ENCODE measurements at regions not wholly inside any gene's neighbourhood (a gene's known extent, or its start where the extent isn't known, plus 50 kb on each side); places are given as distances from the start of the nearest gene placed in this dataset.
"Not testable (repeated sequence)": the region's sequence is repeated elsewhere in the genome, so short reads cannot be mapped to it uniquely, and the experiment has no call there.

GRCh38 chr1:196030455-196030854, 577.8 kb downstream of the KCNT2 start:
- Histone ChIP-seq H3K27ac (replicated peaks) (no peak overlapping the region), H3K4me3 (replicated peaks; ENCODE audit: insufficient read depth, low read length) (no peak overlapping the region), H3K27me3 (ENCODE audit: insufficient read depth, poor library complexity, severe bottlenecking) (no peaks in the 10 kb centered on the region)
- TF ChIP-seq SPI1 (IDR thresholded peaks at IDR 0.05; ENCODE audit: borderline replicate concordance, low read depth) = no peak
- TF ChIP-seq, protein P1, sequence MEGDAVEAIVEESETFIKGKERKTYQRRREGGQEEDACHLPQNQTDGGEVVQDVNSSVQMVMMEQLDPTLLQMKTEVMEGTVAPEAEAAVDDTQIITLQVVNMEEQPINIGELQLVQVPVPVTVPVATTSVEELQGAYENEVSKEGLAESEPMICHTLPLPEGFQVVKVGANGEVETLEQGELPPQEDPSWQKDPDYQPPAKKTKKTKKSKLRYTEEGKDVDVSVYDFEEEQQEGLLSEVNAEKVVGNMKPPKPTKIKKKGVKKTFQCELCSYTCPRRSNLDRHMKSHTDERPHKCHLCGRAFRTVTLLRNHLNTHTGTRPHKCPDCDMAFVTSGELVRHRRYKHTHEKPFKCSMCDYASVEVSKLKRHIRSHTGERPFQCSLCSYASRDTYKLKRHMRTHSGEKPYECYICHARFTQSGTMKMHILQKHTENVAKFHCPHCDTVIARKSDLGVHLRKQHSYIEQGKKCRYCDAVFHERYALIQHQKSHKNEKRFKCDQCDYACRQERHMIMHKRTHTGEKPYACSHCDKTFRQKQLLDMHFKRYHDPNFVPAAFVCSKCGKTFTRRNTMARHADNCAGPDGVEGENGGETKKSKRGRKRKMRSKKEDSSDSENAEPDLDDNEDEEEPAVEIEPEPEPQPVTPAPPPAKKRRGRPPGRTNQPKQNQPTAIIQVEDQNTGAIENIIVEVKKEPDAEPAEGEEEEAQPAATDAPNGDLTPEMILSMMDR (IDR thresholded peaks at IDR 0.05; ENCODE audit: insufficient read depth, low read length) = no peak
- TF ChIP-seq GABPA (IDR thresholded peaks at IDR 0.05; ENCODE audit: low read depth) = no peak
- no peak for TF ChIP-seq REST (IDR thresholded peaks at IDR 0.05; ENCODE audit: insufficient replicate concordance, low read depth)
- no peak for TF ChIP-seq POLR2AphosphoS5 (IDR thresholded peaks at IDR 0.05; ENCODE audit: low read depth)
- DNase-seq (ENCODE audit: low read depth in 1 of 2, low spot score in 1 of 2) = no peak

- H3K27me3 ChIP-seq (ENCODE audit: insufficient read depth, poor library complexity, severe bottlenecking) = no peaks in the 10 kb centered on the region
- DNase-seq (ENCODE audit: low read depth in 1 of 2, low spot score in 1 of 2) = no peak
Observed at GRCh38 chr1:196029410-196029809, 578.8 kb downstream of the KCNT2 start.

GRCh38 chr1:196027127-196027526, 581.1 kb downstream of the KCNT2 start:
- H3K4me3 ChIP-seq (replicated peaks; ENCODE audit: insufficient read depth, low read length) = no peak overlapping the region

More at GRCh38 chr1:196029410-196029809, 578.8 kb downstream of the KCNT2 start:
- H3K27ac ChIP-seq (replicated peaks) = no peak overlapping the region
- no peak for TF ChIP-seq GABPA (IDR thresholded peaks at IDR 0.05; ENCODE audit: low read depth)
- TF ChIP-seq REST (IDR thresholded peaks at IDR 0.05; ENCODE audit: insufficient replicate concordance, low read depth) = no peak
- no peak for TF ChIP-seq SPI1 (IDR thresholded peaks at IDR 0.05; ENCODE audit: borderline replicate concordance, low read depth)
- TF ChIP-seq, protein P1 (IDR thresholded peaks at IDR 0.05; ENCODE audit: insufficient read depth, low read length) = no peak
- no peak for TF ChIP-seq POLR2AphosphoS5 (IDR thresholded peaks at IDR 0.05; ENCODE audit: low read depth)
- no peak overlapping the region for H3K4me3 ChIP-seq (replicated peaks; ENCODE audit: insufficient read depth, low read length)

DNA sequence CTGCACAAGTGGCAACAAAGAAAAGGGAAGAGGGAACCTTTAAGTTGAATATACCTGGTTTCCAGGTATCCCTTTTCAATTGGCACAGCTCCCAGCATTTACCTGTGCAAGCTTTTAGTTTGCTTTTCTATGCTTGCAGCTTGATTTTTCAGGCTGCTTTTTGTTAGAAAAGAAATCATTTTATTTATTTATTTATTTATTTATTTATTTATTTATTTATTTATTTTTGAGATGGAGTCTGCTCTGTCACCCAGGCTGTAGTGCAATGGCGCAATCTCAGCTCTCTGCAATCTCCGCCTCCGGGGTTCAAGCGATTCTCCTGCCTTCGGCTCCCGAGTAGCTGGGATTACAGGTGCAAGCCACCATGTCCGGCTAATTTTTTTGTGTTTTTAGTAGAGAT, 587.1 kb downstream of the KCNT2 start:
- DNase-seq (ENCODE audit: low read depth in 1 of 2, low spot score in 1 of 2); H3K4me3 ChIP-seq (replicated peaks; ENCODE audit: insufficient read depth, low read length); H3K27me3 ChIP-seq (ENCODE audit: insufficient read depth, poor library complexity, severe bottlenecking); H3K27ac ChIP-seq (replicated peaks): not testable (repeated sequence)

More at GRCh38 chr1:196027127-196027526, 581.1 kb downstream of the KCNT2 start:
- no peak for TF ChIP-seq GABPA (IDR thresholded peaks at IDR 0.05; ENCODE audit: low read depth)
- DNase-seq (ENCODE audit: low read depth in 1 of 2, low spot score in 1 of 2) = no peak
- Histone ChIP-seq H3K27ac (replicated peaks) (no peak overlapping the region), H3K27me3 (ENCODE audit: insufficient read depth, poor library complexity, severe bottlenecking) (no peaks in the 10 kb centered on the region)

GRCh38 chr1:196009362-196009761, 598.9 kb downstream of the KCNT2 start:
- no peak overlapping the region for H3K4me3 ChIP-seq (replicated peaks; ENCODE audit: insufficient read depth, low read length)
- no peak for TF ChIP-seq GABPA (IDR thresholded peaks at IDR 0.05; ENCODE audit: low read depth)
- no peak for DNase-seq (ENCODE audit: low read depth in 1 of 2, low spot score in 1 of 2)
- no peaks in the 10 kb centered on the region for H3K27me3 ChIP-seq (ENCODE audit: insufficient read depth, poor library complexity, severe bottlenecking)
- no peak overlapping the region for H3K27ac ChIP-seq (replicated peaks)

Measured in HL-60 (cell line).